ENCODE measurements at regions not wholly inside any gene's neighbourhood (a gene's known extent, or its start where the extent isn't known, plus 50 kb on each side); places are given as distances from the start of the nearest gene placed in this dataset.

DNA sequence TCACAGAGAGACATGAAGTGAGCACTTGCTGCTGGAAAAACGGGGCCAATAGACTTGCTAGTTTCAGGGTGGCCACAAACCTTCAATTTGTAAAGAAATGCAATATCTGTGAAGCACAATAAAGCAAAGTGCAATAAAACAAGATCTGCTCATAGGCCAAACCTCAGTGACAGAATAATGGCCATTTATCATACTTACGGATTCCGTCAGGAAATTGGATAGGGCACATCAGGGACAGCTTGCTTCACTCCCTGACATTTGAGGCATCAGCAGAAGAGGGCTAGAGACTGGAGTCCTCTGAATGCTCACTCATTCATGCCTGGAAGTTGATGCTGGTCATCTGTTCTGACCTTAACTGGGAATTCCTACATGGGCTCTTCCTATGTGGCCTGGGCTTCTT lies 165.5 kb upstream of the OPRM1 start:
- TF ChIP-seq NFE2L2 (IDR thresholded peaks at IDR 0.05; ENCODE audit: low read depth, low read length) = no peak
- TF ChIP-seq MAZ (IDR thresholded peaks at IDR 0.05; ENCODE audit: borderline replicate concordance, low read depth, low read length) = no peak
- no peak for TF ChIP-seq FOS (IDR thresholded peaks at IDR 0.05; ENCODE audit: low read depth, low read length)
- TF ChIP-seq RCOR1 (IDR thresholded peaks at IDR 0.05; ENCODE audit: insufficient replicate concordance, low read length) = no peak
- no peak for TF ChIP-seq RAD21 (IDR thresholded peaks at IDR 0.05; ENCODE audit: low read length)
- TF ChIP-seq SMC3 (IDR thresholded peaks at IDR 0.05; ENCODE audit: low read depth, low read length) = no peak
- TF ChIP-seq POLR2A (IDR thresholded peaks at IDR 0.05; ENCODE audit: low read depth, low read length) = no peak
- TF ChIP-seq, protein P1, sequence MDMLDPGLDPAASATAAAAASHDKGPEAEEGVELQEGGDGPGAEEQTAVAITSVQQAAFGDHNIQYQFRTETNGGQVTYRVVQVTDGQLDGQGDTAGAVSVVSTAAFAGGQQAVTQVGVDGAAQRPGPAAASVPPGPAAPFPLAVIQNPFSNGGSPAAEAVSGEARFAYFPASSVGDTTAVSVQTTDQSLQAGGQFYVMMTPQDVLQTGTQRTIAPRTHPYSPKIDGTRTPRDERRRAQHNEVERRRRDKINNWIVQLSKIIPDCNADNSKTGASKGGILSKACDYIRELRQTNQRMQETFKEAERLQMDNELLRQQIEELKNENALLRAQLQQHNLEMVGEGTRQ (IDR thresholded peaks at IDR 0.05; ENCODE audit: low read depth, low read length) = no peak
- TF ChIP-seq, protein P2, sequence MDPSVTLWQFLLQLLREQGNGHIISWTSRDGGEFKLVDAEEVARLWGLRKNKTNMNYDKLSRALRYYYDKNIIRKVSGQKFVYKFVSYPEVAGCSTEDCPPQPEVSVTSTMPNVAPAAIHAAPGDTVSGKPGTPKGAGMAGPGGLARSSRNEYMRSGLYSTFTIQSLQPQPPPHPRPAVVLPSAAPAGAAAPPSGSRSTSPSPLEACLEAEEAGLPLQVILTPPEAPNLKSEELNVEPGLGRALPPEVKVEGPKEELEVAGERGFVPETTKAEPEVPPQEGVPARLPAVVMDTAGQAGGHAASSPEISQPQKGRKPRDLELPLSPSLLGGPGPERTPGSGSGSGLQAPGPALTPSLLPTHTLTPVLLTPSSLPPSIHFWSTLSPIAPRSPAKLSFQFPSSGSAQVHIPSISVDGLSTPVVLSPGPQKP (IDR thresholded peaks at IDR 0.05; ENCODE audit: borderline replicate concordance, low read depth, low read length) = no peak
- no peak for TF ChIP-seq CEBPB (IDR thresholded peaks at IDR 0.05; ENCODE audit: low read depth, low read length)
- TF ChIP-seq BHLHE40 (IDR thresholded peaks at IDR 0.05; ENCODE audit: low read depth, low read length) = no peak
- no peak for TF ChIP-seq MAFK (IDR thresholded peaks at IDR 0.05; ENCODE audit: low read depth, low read length)
- no peaks in the 10 kb centered on the region for H3K27me3 ChIP-seq (ENCODE audit: control insufficient read depth, insufficient read depth, low read length)
- H3K9me1 ChIP-seq (ENCODE audit: insufficient read depth, low read length) = no peaks in the 10 kb centered on the region
- no peak overlapping the region for H4K8ac ChIP-seq (ENCODE audit: low read depth in 2 of 2, low read length in 2 of 2)
- no peak overlapping the region for H3K4ac ChIP-seq (ENCODE audit: low read depth, low read length)
- H4K20me1 ChIP-seq (ENCODE audit: insufficient read depth, low read length) = no peaks in the 10 kb centered on the region
- H2AK5ac ChIP-seq (ENCODE audit: low read depth, low read length) = no peak overlapping the region
- dilution Hi-C loops (cut with HindIII; ENCODE audit: low sequenced_read_pairs, unreplicated experiment) (no loop called here), intact Hi-C loops (cut with micrococcal nuclease) (no loop called here), in situ Hi-C loops (cut with MboI; ENCODE audit: low sequenced_read_pairs) (no loop called here)
- DNase-seq (no peak), ATAC-seq (ENCODE audit: low read depth) (no peak)
- no peaks in the 10 kb centered on the region for H3K79me1 ChIP-seq (ENCODE audit: low read depth in 1 of 2, low read length in 2 of 2)
- no peak overlapping the region for H2BK20ac ChIP-seq (ENCODE audit: low read depth, low read length)
- H3K14ac ChIP-seq (replicated peaks; ENCODE audit: low read depth, low read length) = no peak overlapping the region
- ChIA-PET POLR2A (ENCODE audit: unreplicated experiment) (no interaction called here), CTCF (no interaction called here)
- no peak overlapping the region for H2BK5ac ChIP-seq (ENCODE audit: low read depth, low read length, poor library complexity, severe bottlenecking)
- no peak overlapping the region for H3K56ac ChIP-seq (ENCODE audit: extremely low read depth, insufficient read depth, low read length)
- no peaks in the 10 kb centered on the region for H3K36me3 ChIP-seq (ENCODE audit: control insufficient read depth, insufficient read depth, low read length)
- no peak overlapping the region for H2AK9ac ChIP-seq (replicated peaks; ENCODE audit: low read depth, low read length, poor library complexity)
- no TSS peak for BruUV-seq (replicated peaks)
- H4K5ac ChIP-seq (ENCODE audit: low read depth, low read length) = no peak overlapping the region
- H3K4me3 ChIP-seq (ENCODE audit: insufficient read depth, low read depth, low read length) = no peak overlapping the region
- H2BK120ac ChIP-seq (ENCODE audit: low read depth, low read length) = no peak overlapping the region
- H3K9me3 ChIP-seq (ENCODE audit: control insufficient read depth, insufficient read depth, low read length) = peaks cover 10% of the 10 kb centered on the region
- H3K4me1 ChIP-seq (ENCODE audit: control insufficient read depth, insufficient read depth, low read length) = no peaks in the 10 kb centered on the region
- no peak overlapping the region for H3K18ac ChIP-seq (ENCODE audit: low read depth, low read length)
- no peak overlapping the region for H4K91ac ChIP-seq (ENCODE audit: insufficient read depth, low read depth, low read length)
- H2AFZ ChIP-seq (replicated peaks; ENCODE audit: low read length, poor library complexity) = no peak overlapping the region
- WGBS, 2 experiments (ENCODE audit: extremely low coverage in 2 of 2, insufficient read length in 1 of 2) = no CpG with 5 or more reads among the region's 3 CpGs
- no peak overlapping the region for H3K4me2 ChIP-seq (ENCODE audit: low read depth, low read length)
- no peak overlapping the region for H2BK15ac ChIP-seq (ENCODE audit: low read depth, low read length)
- no peak overlapping the region for H3K23ac ChIP-seq (ENCODE audit: low read depth, low read length)
- no peak overlapping the region for H3K9ac ChIP-seq (ENCODE audit: low read depth, low read length)
- H3K27ac ChIP-seq (ENCODE audit: insufficient read depth, low read length) = no peak overlapping the region
